ENCODE measurements at regions not wholly inside any gene's neighbourhood (a gene's known extent, or its start where the extent isn't known, plus 50 kb on each side); places are given as distances from the start of the nearest gene placed in this dataset.

DNA sequence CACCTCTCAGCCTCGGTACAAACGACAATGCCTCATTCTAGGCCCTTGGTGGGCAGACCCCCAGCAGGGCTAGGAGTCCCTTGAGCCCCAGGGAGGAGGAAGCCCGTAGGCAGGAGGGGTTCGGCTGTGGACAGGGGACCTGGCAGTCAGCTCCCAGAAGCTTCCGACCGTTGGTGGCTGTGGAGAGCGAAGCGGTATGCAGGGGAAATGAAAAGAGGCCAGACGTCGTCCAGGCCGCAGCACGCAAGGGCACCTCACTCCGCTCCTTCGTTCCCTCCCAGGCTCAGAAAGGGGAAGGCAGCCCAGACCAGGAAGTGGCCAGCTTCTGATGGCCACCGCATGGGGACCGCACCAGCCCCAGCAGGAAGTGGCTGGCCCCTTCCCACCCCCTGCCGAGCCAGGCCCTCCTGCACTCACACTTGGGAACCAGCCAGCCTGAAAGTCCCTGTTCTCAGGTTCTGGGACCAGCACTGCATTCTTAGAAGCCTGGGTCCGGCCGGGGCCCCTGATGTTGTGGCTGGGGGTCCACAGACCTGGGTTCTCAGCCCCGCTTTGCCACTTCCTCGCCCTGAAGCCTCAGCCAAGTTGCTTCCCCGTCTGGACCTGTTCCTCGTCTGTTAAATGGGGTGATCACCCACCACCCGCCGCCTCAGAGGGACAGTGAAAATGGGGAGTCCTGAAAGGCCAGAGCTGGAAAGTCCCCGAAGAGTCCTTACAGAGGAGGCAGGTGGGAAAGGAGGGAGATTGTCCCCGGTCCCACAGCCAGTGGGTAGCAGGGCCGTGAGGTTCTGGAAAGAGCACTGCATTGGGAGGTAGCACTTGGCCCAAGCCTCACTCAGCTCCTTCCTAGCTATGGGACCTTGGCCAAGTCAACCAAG, 104.0 kb upstream of the RUNX3 start:
- TF ChIP-seq RAD21 (conservative IDR thresholded peaks at IDR 0.05 in 1 of 2, IDR thresholded peaks at IDR 0.05 in 1 of 2) (no peak), EP300 (IDR thresholded peaks at IDR 0.05) (no peak), MYC (IDR thresholded peaks at IDR 0.05; ENCODE audit: borderline replicate concordance, low read length) (no peak), SMC3 (IDR thresholded peaks at IDR 0.05) (no peak), GATA3 (IDR thresholded peaks at IDR 0.05; ENCODE audit: borderline replicate concordance) (no peak), KDM1A (IDR thresholded peaks at IDR 0.05; ENCODE audit: low read depth) (no peak)
- TF ChIP-seq, protein P1, sequence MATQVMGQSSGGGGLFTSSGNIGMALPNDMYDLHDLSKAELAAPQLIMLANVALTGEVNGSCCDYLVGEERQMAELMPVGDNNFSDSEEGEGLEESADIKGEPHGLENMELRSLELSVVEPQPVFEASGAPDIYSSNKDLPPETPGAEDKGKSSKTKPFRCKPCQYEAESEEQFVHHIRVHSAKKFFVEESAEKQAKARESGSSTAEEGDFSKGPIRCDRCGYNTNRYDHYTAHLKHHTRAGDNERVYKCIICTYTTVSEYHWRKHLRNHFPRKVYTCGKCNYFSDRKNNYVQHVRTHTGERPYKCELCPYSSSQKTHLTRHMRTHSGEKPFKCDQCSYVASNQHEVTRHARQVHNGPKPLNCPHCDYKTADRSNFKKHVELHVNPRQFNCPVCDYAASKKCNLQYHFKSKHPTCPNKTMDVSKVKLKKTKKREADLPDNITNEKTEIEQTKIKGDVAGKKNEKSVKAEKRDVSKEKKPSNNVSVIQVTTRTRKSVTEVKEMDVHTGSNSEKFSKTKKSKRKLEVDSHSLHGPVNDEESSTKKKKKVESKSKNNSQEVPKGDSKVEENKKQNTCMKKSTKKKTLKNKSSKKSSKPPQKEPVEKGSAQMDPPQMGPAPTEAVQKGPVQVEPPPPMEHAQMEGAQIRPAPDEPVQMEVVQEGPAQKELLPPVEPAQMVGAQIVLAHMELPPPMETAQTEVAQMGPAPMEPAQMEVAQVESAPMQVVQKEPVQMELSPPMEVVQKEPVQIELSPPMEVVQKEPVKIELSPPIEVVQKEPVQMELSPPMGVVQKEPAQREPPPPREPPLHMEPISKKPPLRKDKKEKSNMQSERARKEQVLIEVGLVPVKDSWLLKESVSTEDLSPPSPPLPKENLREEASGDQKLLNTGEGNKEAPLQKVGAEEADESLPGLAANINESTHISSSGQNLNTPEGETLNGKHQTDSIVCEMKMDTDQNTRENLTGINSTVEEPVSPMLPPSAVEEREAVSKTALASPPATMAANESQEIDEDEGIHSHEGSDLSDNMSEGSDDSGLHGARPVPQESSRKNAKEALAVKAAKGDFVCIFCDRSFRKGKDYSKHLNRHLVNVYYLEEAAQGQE (IDR thresholded peaks at IDR 0.05), result no peak
- TF ChIP-seq, protein P2, sequence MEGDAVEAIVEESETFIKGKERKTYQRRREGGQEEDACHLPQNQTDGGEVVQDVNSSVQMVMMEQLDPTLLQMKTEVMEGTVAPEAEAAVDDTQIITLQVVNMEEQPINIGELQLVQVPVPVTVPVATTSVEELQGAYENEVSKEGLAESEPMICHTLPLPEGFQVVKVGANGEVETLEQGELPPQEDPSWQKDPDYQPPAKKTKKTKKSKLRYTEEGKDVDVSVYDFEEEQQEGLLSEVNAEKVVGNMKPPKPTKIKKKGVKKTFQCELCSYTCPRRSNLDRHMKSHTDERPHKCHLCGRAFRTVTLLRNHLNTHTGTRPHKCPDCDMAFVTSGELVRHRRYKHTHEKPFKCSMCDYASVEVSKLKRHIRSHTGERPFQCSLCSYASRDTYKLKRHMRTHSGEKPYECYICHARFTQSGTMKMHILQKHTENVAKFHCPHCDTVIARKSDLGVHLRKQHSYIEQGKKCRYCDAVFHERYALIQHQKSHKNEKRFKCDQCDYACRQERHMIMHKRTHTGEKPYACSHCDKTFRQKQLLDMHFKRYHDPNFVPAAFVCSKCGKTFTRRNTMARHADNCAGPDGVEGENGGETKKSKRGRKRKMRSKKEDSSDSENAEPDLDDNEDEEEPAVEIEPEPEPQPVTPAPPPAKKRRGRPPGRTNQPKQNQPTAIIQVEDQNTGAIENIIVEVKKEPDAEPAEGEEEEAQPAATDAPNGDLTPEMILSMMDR (IDR thresholded peaks at IDR 0.05), result no peak
- TF ChIP-seq, protein P3, sequence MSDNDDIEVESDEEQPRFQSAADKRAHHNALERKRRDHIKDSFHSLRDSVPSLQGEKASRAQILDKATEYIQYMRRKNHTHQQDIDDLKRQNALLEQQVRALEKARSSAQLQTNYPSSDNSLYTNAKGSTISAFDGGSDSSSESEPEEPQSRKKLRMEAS (IDR thresholded peaks at IDR 0.05), result no peak

Data from A549 (cell line).